SK-N-SH treated with all-trans-retinoic acid at 6 μM for 48 hours (cell line): ENCODE measurements at regions not wholly inside any gene's neighbourhood (a gene's known extent, or its start where the extent isn't known, plus 50 kb on each side); places are given as distances from the start of the nearest gene placed in this dataset.
A peak's percentile ranks its signal among the peaks of the same experiment; 100 is the strongest.

ENCODE experiments used
- ATAC-seq: fragments of 200-7000 bp; cut with Tn5 transposase; 3 replicates; pipeline ENCODE4 v1.9.1; 2020; ENCODE audit warnings: mild to moderate bottlenecking, moderate library complexity
- ARNTL ChIP-seq: fragments of 450-650 bp; formaldehyde crosslinking; IDR thresholded peaks from 2 replicates; pipeline ENCODE4 v1.5.0; 2020; ENCODE audit warnings: low read depth, mild to moderate bottlenecking, moderate library complexity, borderline replicate concordance
- BACH2 ChIP-seq: fragments of 250-450 bp; sonication (Bioruptor Pico); IDR thresholded peaks from 2 replicates; pipeline ENCODE4 v1.9.0; 2021; ENCODE audit warnings: mild to moderate bottlenecking, borderline replicate concordance
- CSDC2 ChIP-seq: fragments of 250-450 bp; sonication (Bioruptor Pico); IDR thresholded peaks from 2 replicates; pipeline ENCODE4 v1.5.0; 2020; ENCODE audit warnings: mild to moderate bottlenecking, moderate library complexity
- ESRRG ChIP-seq: fragments of 250-450 bp; sonication (Bioruptor Pico); IDR thresholded peaks from 2 replicates; pipeline ENCODE4 v1.6.1; 2021; ENCODE audit warnings: mild to moderate bottlenecking
- GLIS3 ChIP-seq: fragments of 250-450 bp; sonication (Bioruptor Pico); IDR thresholded peaks from 2 replicates; pipeline ENCODE4 v1.5.0; 2020; ENCODE audit warnings: mild to moderate bottlenecking, moderate library complexity
- ISL1 ChIP-seq: fragments of 250-450 bp; sonication (Bioruptor Pico); IDR thresholded peaks from 2 replicates; pipeline ENCODE4 v2.1.2; 2022; ENCODE audit warnings: mild to moderate bottlenecking, moderate library complexity
- OSR1 ChIP-seq: fragments of 250-450 bp; sonication (Bioruptor Pico); IDR thresholded peaks from 2 replicates; pipeline ENCODE4 v1.8.0; 2022; ENCODE audit warnings: moderate library complexity, mild to moderate bottlenecking, inconsistent platforms
- RARB ChIP-seq: fragments of 250-450 bp; sonication (Bioruptor Pico); IDR thresholded peaks from 2 replicates; pipeline ENCODE4 v1.8.0; 2021; ENCODE audit warnings: mild to moderate bottlenecking, moderate library complexity
- TOX ChIP-seq: fragments of 250-450 bp; sonication (Bioruptor Pico); IDR thresholded peaks from 2 replicates; pipeline ENCODE4 v1.8.0; 2021; ENCODE audit warnings: mild to moderate bottlenecking, moderate library complexity, borderline replicate concordance
- ZC3H10 ChIP-seq: fragments of 250-450 bp; sonication (Bioruptor Pico); IDR thresholded peaks from 2 replicates; pipeline ENCODE4 v1.5.1; 2021; ENCODE audit warnings: mild to moderate bottlenecking, moderate library complexity
- ZFP30 ChIP-seq: fragments of 450-650 bp; formaldehyde crosslinking; IDR thresholded peaks from 2 replicates; pipeline ENCODE4 v1.5.0; 2022; ENCODE audit warnings: mild to moderate bottlenecking, moderate library complexity
- ZNF565 ChIP-seq: fragments of 450-650 bp; formaldehyde crosslinking; conservative IDR thresholded peaks from 2 replicates; pipeline ENCODE4 v1.5.0; 2020; ENCODE audit warnings: low read depth, mild to moderate bottlenecking, moderate library complexity
- ZNF70 ChIP-seq: fragments of 450-650 bp; formaldehyde crosslinking; IDR thresholded peaks from 2 replicates; pipeline ENCODE4 v1.5.0; 2020; ENCODE audit warnings: mild to moderate bottlenecking, moderate library complexity
- ZNF8 ChIP-seq: fragments of 450-650 bp; formaldehyde crosslinking; IDR thresholded peaks from 2 replicates; pipeline ENCODE4 v1.5.0; 2020; ENCODE audit warnings: mild to moderate bottlenecking, moderate library complexity
- TF ChIP-seq, protein P1 (sequence below): fragments of 250-450 bp; sonication (Bioruptor Pico); IDR thresholded peaks from 2 replicates; pipeline ENCODE4 v1.5.1; 2020; ENCODE audit warnings: low read depth, mild to moderate bottlenecking, moderate library complexity
- TF ChIP-seq, protein P2 (sequence below): fragments of 250-450 bp; sonication (Bioruptor Pico); IDR thresholded peaks from 2 replicates; pipeline ENCODE4 v1.8.0; 2020; ENCODE audit warnings: mild to moderate bottlenecking, moderate library complexity, borderline replicate concordance
- TF ChIP-seq, protein P3 (sequence below): fragments of 250-450 bp; sonication (Bioruptor Pico); IDR thresholded peaks from 2 replicates; pipeline ENCODE4 v1.5.1; 2021; ENCODE audit warnings: mild to moderate bottlenecking, moderate library complexity
- TF ChIP-seq, protein P4 (sequence below): fragments of 250-450 bp; sonication (Bioruptor Pico); IDR thresholded peaks from 2 replicates; pipeline ENCODE4 v1.5.0; 2020; ENCODE audit warnings: mild to moderate bottlenecking, moderate library complexity

- ATAC-seq = no peak
- no peak for TF ChIP-seq CSDC2 (CRISPR knock-in tag)
- TF ChIP-seq, protein P1, sequence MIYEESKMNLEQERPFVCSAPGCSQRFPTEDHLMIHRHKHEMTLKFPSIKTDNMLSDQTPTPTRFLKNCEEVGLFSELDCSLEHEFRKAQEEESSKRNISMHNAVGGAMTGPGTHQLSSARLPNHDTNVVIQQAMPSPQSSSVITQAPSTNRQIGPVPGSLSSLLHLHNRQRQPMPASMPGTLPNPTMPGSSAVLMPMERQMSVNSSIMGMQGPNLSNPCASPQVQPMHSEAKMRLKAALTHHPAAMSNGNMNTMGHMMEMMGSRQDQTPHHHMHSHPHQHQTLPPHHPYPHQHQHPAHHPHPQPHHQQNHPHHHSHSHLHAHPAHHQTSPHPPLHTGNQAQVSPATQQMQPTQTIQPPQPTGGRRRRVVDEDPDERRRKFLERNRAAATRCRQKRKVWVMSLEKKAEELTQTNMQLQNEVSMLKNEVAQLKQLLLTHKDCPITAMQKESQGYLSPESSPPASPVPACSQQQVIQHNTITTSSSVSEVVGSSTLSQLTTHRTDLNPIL = no peak
- no peak for TF ChIP-seq ARNTL (CRISPR knock-in tag)
- TF ChIP-seq RARB (CRISPR knock-in tag) = no peak
- TF ChIP-seq, protein P2, sequence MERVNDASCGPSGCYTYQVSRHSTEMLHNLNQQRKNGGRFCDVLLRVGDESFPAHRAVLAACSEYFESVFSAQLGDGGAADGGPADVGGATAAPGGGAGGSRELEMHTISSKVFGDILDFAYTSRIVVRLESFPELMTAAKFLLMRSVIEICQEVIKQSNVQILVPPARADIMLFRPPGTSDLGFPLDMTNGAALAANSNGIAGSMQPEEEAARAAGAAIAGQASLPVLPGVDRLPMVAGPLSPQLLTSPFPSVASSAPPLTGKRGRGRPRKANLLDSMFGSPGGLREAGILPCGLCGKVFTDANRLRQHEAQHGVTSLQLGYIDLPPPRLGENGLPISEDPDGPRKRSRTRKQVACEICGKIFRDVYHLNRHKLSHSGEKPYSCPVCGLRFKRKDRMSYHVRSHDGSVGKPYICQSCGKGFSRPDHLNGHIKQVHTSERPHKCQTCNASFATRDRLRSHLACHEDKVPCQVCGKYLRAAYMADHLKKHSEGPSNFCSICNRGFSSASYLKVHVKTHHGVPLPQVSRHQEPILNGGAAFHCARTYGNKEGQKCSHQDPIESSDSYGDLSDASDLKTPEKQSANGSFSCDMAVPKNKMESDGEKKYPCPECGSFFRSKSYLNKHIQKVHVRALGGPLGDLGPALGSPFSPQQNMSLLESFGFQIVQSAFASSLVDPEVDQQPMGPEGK (CRISPR knock-in tag) = no peak
- TF ChIP-seq ZNF565 (CRISPR knock-in tag) = no peak
Observed at GRCh38 chr21:28539623-28539988, 453.1 kb downstream of the LTN1 start.

DNA sequence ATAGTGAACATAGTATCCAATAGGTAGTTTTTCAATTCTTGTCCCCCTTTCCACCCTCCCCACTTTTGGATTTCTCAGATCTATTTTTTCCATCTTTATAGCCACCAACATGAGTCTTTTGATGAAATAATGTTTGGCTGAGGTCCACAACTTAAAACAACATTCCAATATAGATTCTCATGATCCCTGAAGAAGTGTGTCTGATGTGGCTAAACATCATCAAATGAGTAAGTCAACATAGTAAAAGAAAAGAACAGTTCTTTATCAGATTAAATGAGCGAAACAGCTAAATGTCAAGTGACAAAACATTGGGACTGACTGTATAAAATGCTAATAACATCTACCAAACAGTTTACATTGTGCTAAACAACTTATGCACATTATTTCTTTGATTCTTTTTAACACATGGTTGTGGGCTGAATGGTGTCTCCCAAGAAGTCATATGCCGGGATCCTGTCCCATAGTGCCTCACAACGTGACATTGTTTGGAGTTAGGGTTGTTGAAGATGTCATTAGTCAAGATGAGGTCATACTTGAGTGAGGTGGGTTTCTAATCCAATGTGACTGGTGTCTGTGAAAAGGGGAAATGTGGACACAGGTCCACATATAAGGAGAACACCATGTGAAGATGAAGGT is 453.6 kb downstream of the LTN1 start:
- TF ChIP-seq TOX (CRISPR knock-in tag) = 0 out of 2 replicates have a peak, but pooled peaks have one; percentile 11
- TF ChIP-seq, protein P3, sequence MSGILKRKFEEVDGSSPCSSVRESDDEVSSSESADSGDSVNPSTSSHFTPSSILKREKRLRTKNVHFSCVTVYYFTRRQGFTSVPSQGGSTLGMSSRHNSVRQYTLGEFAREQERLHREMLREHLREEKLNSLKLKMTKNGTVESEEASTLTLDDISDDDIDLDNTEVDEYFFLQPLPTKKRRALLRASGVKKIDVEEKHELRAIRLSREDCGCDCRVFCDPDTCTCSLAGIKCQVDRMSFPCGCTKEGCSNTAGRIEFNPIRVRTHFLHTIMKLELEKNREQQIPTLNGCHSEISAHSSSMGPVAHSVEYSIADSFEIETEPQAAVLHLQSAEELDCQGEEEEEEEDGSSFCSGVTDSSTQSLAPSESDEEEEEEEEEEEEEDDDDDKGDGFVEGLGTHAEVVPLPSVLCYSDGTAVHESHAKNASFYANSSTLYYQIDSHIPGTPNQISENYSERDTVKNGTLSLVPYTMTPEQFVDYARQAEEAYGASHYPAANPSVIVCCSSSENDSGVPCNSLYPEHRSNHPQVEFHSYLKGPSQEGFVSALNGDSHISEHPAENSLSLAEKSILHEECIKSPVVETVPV (CRISPR knock-in tag) = no peak
- ATAC-seq = no peak; the same call in 2 of the 3 replicates

GRCh38 chr21:28537371-28538079 is 455.2 kb downstream of the LTN1 start:
- TF ChIP-seq ZC3H10 = 0 out of 2 replicates have a peak, but pooled peaks have one; percentile 28
- TF ChIP-seq, protein P1 = no peak
- TF ChIP-seq ISL1 (CRISPR knock-in tag) = peak; percentile 87
- peak; percentile 67; the same call in 1 of the 2 replicates for TF ChIP-seq TOX (CRISPR knock-in tag)
- TF ChIP-seq BACH2 (CRISPR knock-in tag) = no peak
- peak; percentile 72 for ATAC-seq

GRCh38 chr21:28532446-28532845 is 460.2 kb downstream of the LTN1 start:
- ATAC-seq = no peak
- TF ChIP-seq, protein P2 (CRISPR knock-in tag) = no peak
- TF ChIP-seq CSDC2 (CRISPR knock-in tag) = no peak
- no peak for TF ChIP-seq ZNF565 (CRISPR knock-in tag)
- TF ChIP-seq, protein P4, sequence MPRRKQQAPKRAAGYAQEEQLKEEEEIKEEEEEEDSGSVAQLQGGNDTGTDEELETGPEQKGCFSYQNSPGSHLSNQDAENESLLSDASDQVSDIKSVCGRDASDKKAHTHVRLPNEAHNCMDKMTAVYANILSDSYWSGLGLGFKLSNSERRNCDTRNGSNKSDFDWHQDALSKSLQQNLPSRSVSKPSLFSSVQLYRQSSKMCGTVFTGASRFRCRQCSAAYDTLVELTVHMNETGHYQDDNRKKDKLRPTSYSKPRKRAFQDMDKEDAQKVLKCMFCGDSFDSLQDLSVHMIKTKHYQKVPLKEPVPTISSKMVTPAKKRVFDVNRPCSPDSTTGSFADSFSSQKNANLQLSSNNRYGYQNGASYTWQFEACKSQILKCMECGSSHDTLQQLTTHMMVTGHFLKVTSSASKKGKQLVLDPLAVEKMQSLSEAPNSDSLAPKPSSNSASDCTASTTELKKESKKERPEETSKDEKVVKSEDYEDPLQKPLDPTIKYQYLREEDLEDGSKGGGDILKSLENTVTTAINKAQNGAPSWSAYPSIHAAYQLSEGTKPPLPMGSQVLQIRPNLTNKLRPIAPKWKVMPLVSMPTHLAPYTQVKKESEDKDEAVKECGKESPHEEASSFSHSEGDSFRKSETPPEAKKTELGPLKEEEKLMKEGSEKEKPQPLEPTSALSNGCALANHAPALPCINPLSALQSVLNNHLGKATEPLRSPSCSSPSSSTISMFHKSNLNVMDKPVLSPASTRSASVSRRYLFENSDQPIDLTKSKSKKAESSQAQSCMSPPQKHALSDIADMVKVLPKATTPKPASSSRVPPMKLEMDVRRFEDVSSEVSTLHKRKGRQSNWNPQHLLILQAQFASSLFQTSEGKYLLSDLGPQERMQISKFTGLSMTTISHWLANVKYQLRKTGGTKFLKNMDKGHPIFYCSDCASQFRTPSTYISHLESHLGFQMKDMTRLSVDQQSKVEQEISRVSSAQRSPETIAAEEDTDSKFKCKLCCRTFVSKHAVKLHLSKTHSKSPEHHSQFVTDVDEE (CRISPR knock-in tag) = no peak
- no peak for TF ChIP-seq ZFP30 (CRISPR knock-in tag)
- TF ChIP-seq OSR1 (CRISPR knock-in tag) = no peak
- no peak for TF ChIP-seq ESRRG (CRISPR knock-in tag)
- no peak for TF ChIP-seq ZNF70 (CRISPR knock-in tag)
- no peak for TF ChIP-seq ZNF8 (CRISPR knock-in tag)
- no peak for TF ChIP-seq GLIS3
